LNCAP (cell line): ENCODE measurements at regions not wholly inside any gene's neighbourhood (a gene's known extent, or its start where the extent isn't known, plus 50 kb on each side); places are given as distances from the start of the nearest gene placed in this dataset.

Experiments used
- CTCF ChIP-seq: fragments of 450-650 bp; IDR thresholded peaks from 2 replicates; pipeline ENCODE4 v1.5.1; 2017; ENCODE audit warnings: mild to moderate bottlenecking

- no peak for TF ChIP-seq CTCF
Observed at GRCh38 chr4:84336964-84337705, 162.0 kb downstream of the NKX6-1 start.

DNA sequence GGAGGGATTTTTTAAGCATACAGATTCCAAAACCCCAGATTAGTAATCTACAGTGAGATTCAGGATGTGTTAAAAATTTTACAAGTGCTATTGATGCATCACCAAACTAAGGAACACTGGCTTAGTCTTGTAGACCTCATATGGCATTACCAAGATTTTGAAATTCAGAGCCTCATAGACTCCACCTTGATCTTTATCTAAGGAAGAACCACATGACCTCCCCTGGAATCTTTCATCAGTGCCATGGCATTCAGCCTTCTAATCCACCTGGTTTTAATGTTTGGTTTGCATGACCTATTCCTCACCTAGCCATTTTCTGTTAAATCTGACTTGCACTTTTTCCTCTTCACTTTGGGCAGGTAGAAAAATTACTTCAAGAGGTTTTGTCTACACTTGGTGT is 171.6 kb downstream of the NKX6-1 start:
- TF ChIP-seq CTCF = no peak

DNA sequence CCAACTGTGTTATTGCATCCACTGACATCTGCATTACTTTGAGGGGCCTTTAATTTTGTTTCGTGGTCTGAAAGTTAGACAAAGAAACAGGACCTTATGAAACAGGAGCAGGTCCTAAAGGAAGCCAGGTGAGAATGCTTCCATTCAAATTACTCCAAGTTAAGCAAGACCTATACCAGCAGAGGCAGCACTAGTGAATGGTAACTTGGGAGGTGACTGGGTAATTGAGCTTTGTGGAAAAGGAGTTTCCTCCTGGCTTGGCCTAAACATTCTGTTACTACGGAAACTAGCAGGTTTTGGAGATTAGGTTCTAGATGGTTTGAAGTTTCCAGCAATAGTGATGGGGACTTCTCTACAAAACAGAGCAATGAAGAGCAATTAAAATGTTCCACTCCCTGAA is 173.5 kb downstream of the NKX6-1 start:
- no peak for TF ChIP-seq CTCF

GRCh38 chr4:84324303-84325245 is 174.5 kb downstream of the NKX6-1 start:
- TF ChIP-seq CTCF = no peak

DNA sequence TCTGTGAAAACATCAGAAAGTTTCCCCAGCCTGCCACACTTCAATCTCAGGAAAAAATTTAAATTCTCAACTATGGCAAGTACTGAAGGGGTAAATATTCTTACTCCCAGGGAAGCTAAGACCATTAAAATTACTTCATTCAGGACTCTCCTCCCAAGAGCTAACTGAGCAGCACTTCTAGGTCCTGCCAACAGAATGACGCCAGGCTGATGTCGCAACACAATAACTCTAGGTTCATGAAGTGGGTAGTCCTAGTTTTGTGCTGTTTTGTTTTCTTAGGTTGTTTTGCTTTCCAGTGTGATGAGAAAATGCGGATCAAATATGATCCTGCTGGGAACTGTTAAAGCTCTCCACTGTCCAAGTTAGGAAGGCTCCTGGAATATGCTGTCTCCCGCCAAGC is 180.0 kb downstream of the NKX6-1 start:
- no peak for TF ChIP-seq CTCF

DNA sequence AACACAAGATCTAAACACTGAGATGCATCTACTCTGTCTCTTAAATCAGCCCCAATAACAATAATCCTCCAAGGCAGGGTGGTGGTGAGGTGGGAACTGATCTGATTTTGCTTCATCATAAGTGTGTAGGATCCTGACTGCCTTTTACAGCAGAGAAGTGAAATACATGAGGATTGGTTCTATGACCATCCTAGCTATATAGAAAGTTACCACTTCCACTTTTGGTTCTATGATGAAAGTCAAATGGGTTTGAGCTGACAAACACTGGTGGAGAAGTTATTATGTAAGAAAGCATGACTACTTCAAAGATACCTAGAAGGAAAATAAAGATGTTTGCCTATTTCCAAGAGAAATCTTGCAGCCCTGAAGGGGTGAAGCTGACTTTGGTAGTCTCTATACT is 181.6 kb downstream of the NKX6-1 start:
- TF ChIP-seq CTCF = no peak

GRCh38 chr4:84312426-84313012 is 186.6 kb downstream of the NKX6-1 start:
- no peak for TF ChIP-seq CTCF
